ENCODE measurements at regions not wholly inside any gene's neighbourhood (a gene's known extent, or its start where the extent isn't known, plus 50 kb on each side); places are given as distances from the start of the nearest gene placed in this dataset.

DNA sequence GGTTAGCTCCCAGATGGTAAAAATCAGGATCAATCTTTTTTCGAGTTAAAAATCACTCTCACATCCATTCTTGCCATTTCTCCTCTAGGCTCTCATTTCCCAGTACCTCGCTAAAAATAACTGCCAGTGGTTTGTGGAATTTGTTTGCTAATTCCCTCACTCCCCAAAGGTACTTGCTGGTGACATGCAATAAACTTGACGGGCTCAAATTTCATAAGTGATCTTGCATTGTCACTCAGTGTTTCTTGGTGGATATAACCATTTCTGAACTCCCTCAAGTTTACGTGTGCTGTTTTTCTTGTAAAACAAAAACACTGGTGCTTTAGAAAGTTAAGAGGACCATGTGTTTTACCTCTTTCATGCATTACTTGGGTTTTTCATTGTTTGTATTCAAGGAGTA, 399.2 kb upstream of the MKI67 start:
- TF ChIP-seq, protein P1, sequence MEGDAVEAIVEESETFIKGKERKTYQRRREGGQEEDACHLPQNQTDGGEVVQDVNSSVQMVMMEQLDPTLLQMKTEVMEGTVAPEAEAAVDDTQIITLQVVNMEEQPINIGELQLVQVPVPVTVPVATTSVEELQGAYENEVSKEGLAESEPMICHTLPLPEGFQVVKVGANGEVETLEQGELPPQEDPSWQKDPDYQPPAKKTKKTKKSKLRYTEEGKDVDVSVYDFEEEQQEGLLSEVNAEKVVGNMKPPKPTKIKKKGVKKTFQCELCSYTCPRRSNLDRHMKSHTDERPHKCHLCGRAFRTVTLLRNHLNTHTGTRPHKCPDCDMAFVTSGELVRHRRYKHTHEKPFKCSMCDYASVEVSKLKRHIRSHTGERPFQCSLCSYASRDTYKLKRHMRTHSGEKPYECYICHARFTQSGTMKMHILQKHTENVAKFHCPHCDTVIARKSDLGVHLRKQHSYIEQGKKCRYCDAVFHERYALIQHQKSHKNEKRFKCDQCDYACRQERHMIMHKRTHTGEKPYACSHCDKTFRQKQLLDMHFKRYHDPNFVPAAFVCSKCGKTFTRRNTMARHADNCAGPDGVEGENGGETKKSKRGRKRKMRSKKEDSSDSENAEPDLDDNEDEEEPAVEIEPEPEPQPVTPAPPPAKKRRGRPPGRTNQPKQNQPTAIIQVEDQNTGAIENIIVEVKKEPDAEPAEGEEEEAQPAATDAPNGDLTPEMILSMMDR (IDR thresholded peaks at IDR 0.05) = no peak
- Mint-ChIP-seq H3K27me3 (no peaks in the 10 kb centered on the region), H3K9me3 (no peaks in the 10 kb centered on the region), H3K4me1 (no peaks in the 10 kb centered on the region), H3K36me3 (ENCODE audit: low read depth) (no peaks in the 10 kb centered on the region), H3K27ac (no peak overlapping the region), H3K4me3 (no peak overlapping the region)
- POLR2A ChIA-PET = no interaction called here
- DNase-seq (no peak), ATAC-seq (ENCODE audit: low read depth) (no peak)
- CTCF ChIA-PET = no interaction called here
- intact Hi-C loops (cut with micrococcal nuclease) = no loop called here

DNA sequence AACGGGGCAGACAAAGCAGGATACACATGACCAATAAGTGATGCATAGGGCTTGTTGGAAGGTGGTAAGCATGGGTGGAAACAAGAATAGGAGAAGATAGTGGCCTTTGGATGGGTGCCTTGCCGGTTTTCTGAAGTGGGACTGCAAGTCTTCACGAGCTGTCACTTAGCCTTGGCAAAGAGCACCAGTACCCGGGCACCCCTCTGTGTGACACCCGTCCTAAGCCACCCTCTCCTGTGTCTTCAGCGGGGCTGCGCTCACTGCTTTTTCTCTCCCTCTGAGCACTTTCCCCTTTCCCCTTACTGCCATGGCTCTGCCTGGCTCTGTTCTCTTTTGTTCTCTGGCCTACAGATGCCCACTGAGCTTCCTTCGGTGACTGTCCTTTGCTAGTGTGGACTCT, 399.7 kb upstream of the MKI67 start:
- TF ChIP-seq, protein P1 (IDR thresholded peaks at IDR 0.05) = no peak
- H3K4me3 Mint-ChIP-seq = no peak overlapping the region
- H3K27me3 Mint-ChIP-seq = no peaks in the 10 kb centered on the region
- no peaks in the 10 kb centered on the region for H3K4me1 Mint-ChIP-seq
- intact Hi-C loops (cut with micrococcal nuclease) = no loop called here
- H3K36me3 Mint-ChIP-seq (ENCODE audit: low read depth) = no peaks in the 10 kb centered on the region
- no peak for ATAC-seq (ENCODE audit: low read depth)
- ChIA-PET POLR2A (no interaction called here), CTCF (no interaction called here)
- H3K9me3 Mint-ChIP-seq = no peaks in the 10 kb centered on the region
- H3K27ac Mint-ChIP-seq = no peak overlapping the region
- DNase-seq = no peak

GRCh38 chr10:128526791-128527375, 400.7 kb upstream of the MKI67 start:
- ChIA-PET POLR2A (no interaction called here), CTCF (no interaction called here)
- intact Hi-C loops (cut with micrococcal nuclease) = no loop called here
- no peak for DNase-seq
- Mint-ChIP-seq H3K4me3 (no peak overlapping the region), H3K4me1 (no peaks in the 10 kb centered on the region), H3K36me3 (ENCODE audit: low read depth) (no peaks in the 10 kb centered on the region), H3K27me3 (no peaks in the 10 kb centered on the region), H3K9me3 (no peaks in the 10 kb centered on the region), H3K27ac (no peak overlapping the region)
- TF ChIP-seq, protein P1 (IDR thresholded peaks at IDR 0.05) = no peak
- ATAC-seq (ENCODE audit: low read depth) = no peak

DNA sequence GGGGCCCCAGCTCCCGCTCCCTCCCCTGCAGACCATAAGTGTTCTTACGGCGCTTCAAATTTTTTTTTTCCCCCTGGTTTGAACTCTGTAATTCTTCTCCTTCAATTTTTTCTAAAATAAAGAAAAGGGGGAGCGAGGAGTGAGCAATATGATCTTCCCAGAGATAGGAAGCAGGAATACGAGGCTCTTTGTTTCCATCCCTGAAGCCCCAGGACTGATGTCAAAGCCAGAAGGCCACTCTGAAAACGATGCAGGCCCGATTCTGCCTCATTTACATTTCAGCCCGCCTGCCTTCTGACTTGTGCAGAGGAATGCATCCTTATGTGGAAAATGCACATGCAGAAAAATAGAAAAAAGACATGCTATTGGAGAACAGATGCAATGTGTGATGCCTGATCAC, 401.5 kb upstream of the MKI67 start:
- TF ChIP-seq, protein P1 (IDR thresholded peaks at IDR 0.05) = no peak
- H3K27me3 Mint-ChIP-seq = no peaks in the 10 kb centered on the region
- H3K4me1 Mint-ChIP-seq = no peaks in the 10 kb centered on the region
- intact Hi-C loops (cut with micrococcal nuclease) = no loop called here
- H3K9me3 Mint-ChIP-seq = no peaks in the 10 kb centered on the region
- ChIA-PET CTCF (no interaction called here), POLR2A (no interaction called here)
- H3K36me3 Mint-ChIP-seq (ENCODE audit: low read depth) = no peaks in the 10 kb centered on the region
- H3K4me3 Mint-ChIP-seq = no peak overlapping the region
- ATAC-seq (ENCODE audit: low read depth) = no peak
- no peak overlapping the region for H3K27ac Mint-ChIP-seq
- DNase-seq = no peak

DNA sequence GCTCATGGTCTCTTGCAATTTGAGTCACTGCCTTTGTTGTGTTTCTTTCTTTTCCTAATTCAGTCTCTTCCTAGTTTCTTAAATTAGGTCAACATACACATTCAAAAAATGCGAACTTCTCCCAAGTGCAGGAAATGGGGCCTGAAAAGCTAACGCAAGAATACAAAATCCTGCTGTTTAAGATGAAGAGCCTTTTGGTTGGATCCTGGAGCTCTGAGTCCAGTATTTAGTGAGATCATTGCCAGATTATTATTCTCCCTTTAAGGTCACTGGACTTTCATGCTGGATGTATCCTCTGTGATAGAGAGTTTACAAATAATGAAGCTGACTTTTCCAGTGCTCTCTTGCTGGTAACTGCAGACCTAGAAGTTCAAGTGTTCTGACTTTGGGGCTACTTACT, 401.9 kb upstream of the MKI67 start:
- no peaks in the 10 kb centered on the region for H3K9me3 Mint-ChIP-seq
- no peak overlapping the region for H3K27ac Mint-ChIP-seq
- intact Hi-C loops (cut with micrococcal nuclease) = no loop called here
- TF ChIP-seq, protein P1 (IDR thresholded peaks at IDR 0.05) = no peak
- no peaks in the 10 kb centered on the region for H3K4me1 Mint-ChIP-seq
- ATAC-seq (ENCODE audit: low read depth) (no peak), DNase-seq (no peak)
- no peaks in the 10 kb centered on the region for H3K36me3 Mint-ChIP-seq (ENCODE audit: low read depth)
- no peaks in the 10 kb centered on the region for H3K27me3 Mint-ChIP-seq
- CTCF ChIA-PET = no interaction called here
- POLR2A ChIA-PET = no interaction called here
- H3K4me3 Mint-ChIP-seq = no peak overlapping the region
